HUES48 (cell line): ENCODE measurements at regions not wholly inside any gene's neighbourhood (a gene's known extent, or its start where the extent isn't known, plus 50 kb on each side); places are given as distances from the start of the nearest gene placed in this dataset.

Source experiments
- H3K27ac ChIP-seq: one replicate; pipeline ENCODE4 v1.7.0; 2013; ENCODE audit warnings: low read depth, low read length, inconsistent platforms
- H3K27me3 ChIP-seq: 2 replicates; pipeline ENCODE4 v1.6.1; 2013; ENCODE audit warnings: mild to moderate bottlenecking, low read length; ENCODE audit not compliant: control insufficient read depth, insufficient read depth
- H3K36me3 ChIP-seq: 2 replicates; pipeline ENCODE4 v1.6.1; 2013; ENCODE audit warnings: low read length; ENCODE audit not compliant: control insufficient read depth, insufficient read depth
- H3K4me1 ChIP-seq: 2 replicates; pipeline ENCODE4 v1.6.1; 2013; ENCODE audit warnings: mild to moderate bottlenecking, low read length; ENCODE audit not compliant: control insufficient read depth, insufficient read depth
- H3K4me3 ChIP-seq: 2 replicates; pipeline ENCODE4 v1.5.1; 2013; ENCODE audit warnings: mild to moderate bottlenecking, low read depth, low read length
- H3K9ac ChIP-seq: 2 replicates; pipeline ENCODE4 v1.6.1; 2013; ENCODE audit warnings: mild to moderate bottlenecking, low read depth, low read length, moderate library complexity
- H3K9me3 ChIP-seq: 2 replicates; pipeline ENCODE4 v1.6.1; 2013; ENCODE audit warnings: low read length; ENCODE audit not compliant: control insufficient read depth, insufficient read depth

- Histone ChIP-seq H3K9ac (no peak overlapping the region), H3K36me3 (no peaks in the 10 kb centered on the region), H3K4me3 (no peak overlapping the region), H3K4me1 (peaks cover 17% of the 10 kb centered on the region), H3K27ac (no peak overlapping the region), H3K27me3 (no peaks in the 10 kb centered on the region), H3K9me3 (no peaks in the 10 kb centered on the region)
Observed at GRCh38 chr16:86354641-86355513, 155.4 kb upstream of the FOXF1 start.

GRCh38 chr16:86355531-86355930 lies 154.8 kb upstream of the FOXF1 start:
- no peaks in the 10 kb centered on the region for H3K27me3 ChIP-seq
- H3K4me1 ChIP-seq = peaks cover 19% of the 10 kb centered on the region
- H3K4me3 ChIP-seq = no peak overlapping the region
- no peak overlapping the region for H3K9ac ChIP-seq
- H3K9me3 ChIP-seq = no peaks in the 10 kb centered on the region
- no peak overlapping the region for H3K27ac ChIP-seq
- H3K36me3 ChIP-seq = no peaks in the 10 kb centered on the region

- no peak overlapping the region for H3K27ac ChIP-seq
- H3K9ac ChIP-seq = no peak overlapping the region
- no peaks in the 10 kb centered on the region for H3K36me3 ChIP-seq
- no peak overlapping the region for H3K4me3 ChIP-seq
- H3K4me1 ChIP-seq = peaks cover 19% of the 10 kb centered on the region
- H3K9me3 ChIP-seq = no peaks in the 10 kb centered on the region
- H3K27me3 ChIP-seq = no peaks in the 10 kb centered on the region
Observed at GRCh38 chr16:86355951-86356350, 154.4 kb upstream of the FOXF1 start.

GRCh38 chr16:86356804-86357203 lies 153.5 kb upstream of the FOXF1 start:
- Histone ChIP-seq H3K4me3 (no peak overlapping the region), H3K9ac (no peak overlapping the region), H3K27me3 (no peaks in the 10 kb centered on the region), H3K4me1 (peaks cover 19% of the 10 kb centered on the region), H3K36me3 (no peaks in the 10 kb centered on the region), H3K27ac (no peak overlapping the region), H3K9me3 (no peaks in the 10 kb centered on the region)

- H3K4me3 ChIP-seq = no peak overlapping the region
- H3K27me3 ChIP-seq = no peaks in the 10 kb centered on the region
- H3K9ac ChIP-seq = no peak overlapping the region
- no peaks in the 10 kb centered on the region for H3K36me3 ChIP-seq
- no peak overlapping the region for H3K27ac ChIP-seq
- no peaks in the 10 kb centered on the region for H3K9me3 ChIP-seq
- peaks cover 19% of the 10 kb centered on the region for H3K4me1 ChIP-seq
Observed at GRCh38 chr16:86357303-86357702, 153.0 kb upstream of the FOXF1 start.

GRCh38 chr16:86357950-86358349 lies 152.4 kb upstream of the FOXF1 start:
- no peaks in the 10 kb centered on the region for H3K36me3 ChIP-seq
- no peak overlapping the region for H3K27ac ChIP-seq
- H3K27me3 ChIP-seq = no peaks in the 10 kb centered on the region
- H3K9ac ChIP-seq = no peak overlapping the region
- H3K4me3 ChIP-seq = no peak overlapping the region
- H3K9me3 ChIP-seq = no peaks in the 10 kb centered on the region
- H3K4me1 ChIP-seq = peaks cover 24% of the 10 kb centered on the region

GRCh38 chr16:86359571-86359970 lies 150.8 kb upstream of the FOXF1 start:
- no peaks in the 10 kb centered on the region for H3K9me3 ChIP-seq
- no peaks in the 10 kb centered on the region for H3K36me3 ChIP-seq
- H3K4me3 ChIP-seq = no peak overlapping the region
- H3K27ac ChIP-seq = no peak overlapping the region
- H3K4me1 ChIP-seq = peaks cover 23% of the 10 kb centered on the region
- no peaks in the 10 kb centered on the region for H3K27me3 ChIP-seq
- H3K9ac ChIP-seq = no peak overlapping the region

GRCh38 chr16:86362155-86362849 lies 148.0 kb upstream of the FOXF1 start:
- Histone ChIP-seq H3K4me3 (no peak overlapping the region), H3K9ac (no peak overlapping the region), H3K36me3 (no peaks in the 10 kb centered on the region), H3K27me3 (no peaks in the 10 kb centered on the region), H3K9me3 (no peaks in the 10 kb centered on the region), H3K27ac (no peak overlapping the region), H3K4me1 (peaks cover 32% of the 10 kb centered on the region)

GRCh38 chr16:86363057-86363490 lies 147.3 kb upstream of the FOXF1 start:
- H3K27ac ChIP-seq = no peak overlapping the region
- no peak overlapping the region for H3K9ac ChIP-seq
- H3K27me3 ChIP-seq = no peaks in the 10 kb centered on the region
- no peaks in the 10 kb centered on the region for H3K9me3 ChIP-seq
- no peak overlapping the region for H3K4me3 ChIP-seq
- peaks cover 37% of the 10 kb centered on the region for H3K4me1 ChIP-seq
- H3K36me3 ChIP-seq = no peaks in the 10 kb centered on the region

GRCh38 chr16:86363836-86364618 lies 146.3 kb upstream of the FOXF1 start:
- peaks cover 33% of the 10 kb centered on the region for H3K4me1 ChIP-seq
- H3K4me3 ChIP-seq = no peak overlapping the region
- no peak overlapping the region for H3K9ac ChIP-seq
- no peaks in the 10 kb centered on the region for H3K9me3 ChIP-seq
- no peaks in the 10 kb centered on the region for H3K36me3 ChIP-seq
- H3K27me3 ChIP-seq = no peaks in the 10 kb centered on the region
- no peak overlapping the region for H3K27ac ChIP-seq
